ENCODE measurements at regions not wholly inside any gene's neighbourhood (a gene's known extent, or its start where the extent isn't known, plus 50 kb on each side); places are given as distances from the start of the nearest gene placed in this dataset.
A peak's percentile ranks its signal among the peaks of the same experiment; 100 is the strongest.
"Not testable (repeated sequence)": the region's sequence is repeated elsewhere in the genome, so short reads cannot be mapped to it uniquely, and the experiment has no call there.

GRCh38 chr1:9465640-9466039 is 73.6 kb upstream of the SLC25A33 start:
- no peak for DNase-seq (ENCODE audit: low read depth)

DNA sequence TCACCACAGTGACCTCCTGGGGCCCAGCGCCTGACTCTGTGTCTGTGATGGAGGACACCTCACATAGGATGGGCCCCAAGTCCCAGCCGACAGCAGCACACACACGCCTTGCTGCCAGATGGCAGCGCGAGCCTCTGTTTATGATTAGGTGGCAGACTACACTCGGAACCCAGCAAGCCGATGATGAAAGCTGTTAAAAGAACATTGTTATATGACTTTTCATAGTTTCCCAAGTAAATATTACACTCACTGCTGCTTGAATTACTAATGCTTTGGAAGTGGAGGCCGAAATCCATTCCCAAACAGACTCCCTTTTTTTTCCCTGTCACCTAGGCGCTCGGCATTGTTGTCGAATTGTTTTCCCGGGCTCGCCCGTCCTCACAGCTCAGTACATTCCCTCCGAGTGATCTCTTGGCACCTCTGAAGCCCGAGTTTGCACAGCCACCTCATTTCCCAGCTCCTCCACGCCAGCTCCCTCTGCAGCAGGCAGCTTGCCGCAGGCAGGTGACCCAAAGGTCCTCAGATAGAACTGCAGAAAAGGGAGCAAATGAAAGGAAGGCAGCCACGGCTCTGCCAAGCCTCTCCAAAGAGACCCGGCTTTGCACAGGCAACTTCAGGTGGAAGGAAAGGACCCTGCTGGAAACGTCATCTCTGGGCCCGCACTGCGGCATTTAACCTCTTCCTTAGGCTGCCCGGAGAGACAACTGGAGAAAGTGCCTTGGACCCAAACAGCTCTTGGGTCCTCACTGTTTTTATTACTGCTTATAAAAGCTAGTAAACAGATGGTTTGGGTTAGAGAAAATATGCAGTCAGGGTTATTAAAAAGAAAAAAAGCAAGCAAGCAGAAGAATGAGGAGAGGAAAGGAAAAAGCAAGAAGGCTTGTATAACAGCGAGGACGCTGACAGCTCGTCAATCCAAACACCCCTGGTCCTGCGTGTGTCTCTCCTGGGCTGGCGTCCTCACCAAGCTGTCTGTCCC is 72.2 kb upstream of the SLC25A33 start:
- DNase-seq (ENCODE audit: low read depth): peak; percentile 23

- not testable (repeated sequence) for DNase-seq (ENCODE audit: low read depth)
Measured at GRCh38 chr1:9469882-9470281, 69.4 kb upstream of the SLC25A33 start.

DNA sequence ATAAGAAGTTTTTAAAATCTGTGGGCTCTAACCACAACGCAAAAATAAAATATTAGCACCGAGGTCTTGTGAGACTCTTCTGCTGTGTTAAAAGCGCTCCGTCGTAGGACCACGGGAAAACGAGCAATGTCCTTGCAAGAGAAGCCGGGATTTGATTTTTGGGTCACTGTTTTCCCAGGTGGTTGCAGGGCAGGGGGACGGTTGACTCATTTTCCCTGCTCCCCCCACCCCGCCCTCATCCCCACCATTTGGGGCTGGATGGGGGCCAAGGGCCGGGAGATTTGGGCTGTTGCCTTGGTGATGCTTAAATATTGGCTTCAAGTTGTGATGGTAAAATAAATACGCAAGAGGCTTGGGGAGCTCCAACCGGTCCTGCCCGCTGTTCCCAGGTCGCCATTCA is 67.6 kb upstream of the SLC25A33 start:
- no peak for DNase-seq (ENCODE audit: low read depth)

DNA sequence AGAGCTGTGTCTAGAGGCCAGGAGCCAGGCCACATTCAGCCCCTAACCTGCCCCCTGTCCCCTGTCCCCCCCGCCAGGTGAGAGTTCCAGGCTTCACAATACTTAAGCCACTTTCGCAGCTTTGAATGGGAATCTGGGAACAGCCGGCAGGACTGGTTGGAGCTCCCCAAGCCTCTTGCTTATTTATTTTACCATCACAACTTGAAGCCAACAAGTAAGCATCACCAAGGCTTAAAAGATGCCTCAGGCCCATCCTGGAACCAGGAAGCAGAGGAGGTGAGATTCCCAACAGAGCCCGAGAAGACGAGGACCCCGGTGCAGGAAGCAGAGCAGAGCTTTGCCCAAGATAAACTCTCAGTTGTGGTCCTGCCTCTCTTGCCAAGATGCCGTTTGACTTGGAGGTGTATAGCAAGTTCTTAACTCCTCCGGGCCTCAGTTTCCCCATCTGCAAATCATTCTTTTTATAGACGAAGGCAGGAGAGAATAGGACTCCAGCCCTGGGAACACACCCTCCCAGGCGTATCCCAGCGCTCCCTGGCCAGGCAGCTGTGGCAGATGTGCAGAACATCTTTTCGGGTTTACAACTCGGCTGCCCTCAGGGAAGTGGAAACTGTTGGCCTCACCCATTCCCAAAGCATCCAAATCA is 66.8 kb upstream of the SLC25A33 start:
- DNase-seq (ENCODE audit: low read depth): no peak

DNA sequence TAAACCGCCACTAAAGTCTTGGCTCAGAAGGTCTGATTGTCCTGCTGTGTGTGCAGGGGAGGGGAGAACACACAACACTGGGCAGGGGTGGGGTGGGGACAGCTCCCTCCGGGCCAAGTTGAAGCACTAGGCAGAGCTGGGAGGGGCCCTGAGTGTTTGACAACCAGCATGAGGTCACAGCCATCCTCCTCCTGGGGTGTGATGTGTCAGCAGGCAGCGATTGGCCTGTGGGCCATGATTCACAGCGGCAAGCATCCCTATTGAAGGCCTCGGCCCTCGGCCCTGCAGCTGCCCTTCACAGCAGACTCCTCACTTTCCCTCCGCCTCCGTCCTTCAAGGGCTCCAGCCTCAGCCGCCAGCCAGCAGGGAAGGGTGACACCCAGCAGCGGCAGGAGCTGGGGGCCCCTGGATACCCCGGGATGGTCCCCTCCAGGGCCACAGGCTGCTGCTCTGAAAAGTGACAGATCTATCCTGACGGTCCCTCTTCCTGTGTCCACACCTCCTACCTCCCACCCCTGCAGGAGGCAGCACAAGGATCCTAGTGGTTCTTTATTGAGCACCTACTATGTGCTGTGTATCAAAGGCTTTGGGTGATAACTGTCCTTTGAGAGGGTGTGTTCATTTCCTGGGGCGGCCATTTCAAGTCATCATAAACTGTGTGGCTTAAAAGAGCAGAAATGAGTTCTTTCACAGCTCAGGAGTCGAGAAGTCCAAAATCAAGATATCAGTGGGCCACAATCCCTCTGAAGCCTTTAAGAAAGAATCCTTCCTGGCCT is 66.0 kb upstream of the SLC25A33 start:
- DNase-seq (ENCODE audit: low read depth): peak; percentile 93

DNA sequence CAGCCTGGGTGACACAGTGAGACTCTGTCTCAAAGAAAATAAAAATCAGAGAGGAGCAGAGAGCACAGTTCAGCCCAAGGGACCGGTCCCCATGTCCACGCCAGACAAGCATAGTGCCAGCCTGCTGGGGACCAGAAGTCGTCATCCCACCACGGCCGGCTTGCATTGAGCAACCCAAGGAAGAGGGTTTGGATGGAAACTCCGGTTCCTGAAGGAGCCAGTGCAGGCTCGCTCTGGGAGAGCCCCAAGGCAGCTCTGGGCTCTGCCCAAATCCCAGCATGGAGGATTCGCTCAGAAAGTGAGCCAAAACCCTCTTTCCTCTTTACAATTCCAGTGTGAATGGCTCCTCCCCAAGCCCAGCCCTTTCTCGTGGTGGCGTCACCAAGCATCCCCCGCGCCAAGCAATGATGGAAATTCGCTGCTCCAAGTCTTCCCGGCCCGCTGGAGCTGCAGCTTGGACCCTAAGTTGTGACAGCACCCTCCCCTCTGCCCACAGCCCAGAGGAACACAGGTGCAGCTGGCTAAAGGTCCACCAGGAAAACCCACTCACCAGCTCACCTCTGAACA is 64.1 kb upstream of the SLC25A33 start:
- no peak for DNase-seq (ENCODE audit: low read depth)

DNA sequence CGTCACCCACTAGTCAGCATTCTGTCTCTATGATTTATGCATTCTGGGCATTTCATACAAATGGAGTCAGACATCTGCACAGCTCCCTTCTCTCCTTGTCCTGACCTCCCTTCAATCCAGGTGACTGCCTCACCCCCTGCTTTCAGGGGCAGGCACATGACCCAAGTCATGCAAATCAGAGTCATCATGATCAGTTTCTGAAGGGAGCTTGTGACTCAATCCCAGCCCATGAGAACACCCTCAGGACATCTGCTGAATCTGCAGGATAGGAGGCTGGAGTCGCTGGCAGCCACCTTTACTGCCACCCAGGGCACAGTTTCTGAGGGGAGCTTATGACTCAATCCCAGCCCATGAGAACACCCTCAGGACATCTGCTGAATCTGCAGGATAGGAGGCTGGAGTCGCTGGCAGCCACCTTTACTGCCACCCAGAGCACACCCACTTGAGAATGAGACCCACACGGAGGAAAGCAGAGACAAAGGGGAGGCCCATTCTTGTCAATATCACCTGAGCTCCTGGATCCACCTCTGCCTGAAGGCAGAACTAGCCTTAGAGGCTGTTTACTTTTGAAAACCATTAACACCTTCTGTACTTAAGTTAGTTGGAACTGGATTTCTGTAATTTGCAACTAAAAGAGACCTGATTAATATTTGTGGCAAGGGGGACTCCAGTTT is 62.3 kb upstream of the SLC25A33 start:
- peak; percentile 92 for DNase-seq (ENCODE audit: low read depth)

GRCh38 chr1:9477535-9477934 is 61.7 kb upstream of the SLC25A33 start:
- no peak for DNase-seq (ENCODE audit: low read depth)

DNA sequence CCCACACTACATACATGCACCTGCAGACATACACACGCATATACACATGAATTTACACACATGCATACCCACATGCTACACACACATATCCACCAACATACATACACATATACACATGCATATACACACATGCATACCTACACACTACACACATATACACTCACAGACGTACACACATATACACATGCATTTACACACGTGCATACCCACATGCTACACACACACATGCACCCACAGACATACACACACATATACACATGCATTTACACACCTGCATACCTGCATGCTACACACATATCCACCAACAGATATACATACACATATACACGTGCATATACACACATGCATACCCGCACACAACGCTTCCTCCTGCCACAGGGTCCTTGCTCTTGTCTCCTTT is 61.2 kb upstream of the SLC25A33 start:
- DNase-seq (ENCODE audit: low read depth): no peak

DNA sequence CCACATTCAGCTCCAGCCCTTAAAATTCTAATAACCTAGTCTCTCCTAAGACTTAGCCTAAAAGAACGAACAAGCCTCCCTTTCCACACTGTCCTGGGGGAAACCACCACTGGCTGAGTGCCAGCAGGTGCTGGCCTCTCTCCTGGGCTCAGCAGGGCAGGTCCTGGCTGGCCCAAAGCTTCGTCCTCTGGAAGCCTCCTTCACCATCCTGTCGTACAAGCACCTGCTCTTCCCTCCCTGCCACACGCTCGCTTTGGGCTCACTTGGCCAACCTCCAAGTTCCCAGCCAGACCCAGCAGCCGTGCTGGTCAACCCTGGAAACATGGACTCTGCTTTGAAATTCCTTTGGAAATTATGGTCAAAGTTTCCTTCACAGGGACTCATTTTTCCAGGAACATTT is 58.2 kb upstream of the SLC25A33 start:
- DNase-seq (ENCODE audit: low read depth): no peak

GRCh38 chr1:9482403-9482802 is 56.9 kb upstream of the SLC25A33 start:
- no peak for DNase-seq (ENCODE audit: low read depth)

- no peak for DNase-seq (ENCODE audit: low read depth)
Measured at GRCh38 chr1:9482816-9483572, 56.3 kb upstream of the SLC25A33 start.

GRCh38 chr1:9486466-9487140 is 52.7 kb upstream of the SLC25A33 start:
- no peak for DNase-seq (ENCODE audit: low read depth)
